GM12874 (cell line): ENCODE measurements at regions not wholly inside any gene's neighbourhood (a gene's known extent, or its start where the extent isn't known, plus 50 kb on each side); places are given as distances from the start of the nearest gene placed in this dataset.

Experiments used
- TF ChIP-seq, protein P1 (sequence below): IDR thresholded peaks from 2 replicates; pipeline ENCODE4 v1.5.1; 2011; ENCODE audit warnings: low read depth, mild to moderate bottlenecking, control low read depth, low read length, moderate library complexity; ENCODE audit not compliant: insufficient read depth

DNA sequence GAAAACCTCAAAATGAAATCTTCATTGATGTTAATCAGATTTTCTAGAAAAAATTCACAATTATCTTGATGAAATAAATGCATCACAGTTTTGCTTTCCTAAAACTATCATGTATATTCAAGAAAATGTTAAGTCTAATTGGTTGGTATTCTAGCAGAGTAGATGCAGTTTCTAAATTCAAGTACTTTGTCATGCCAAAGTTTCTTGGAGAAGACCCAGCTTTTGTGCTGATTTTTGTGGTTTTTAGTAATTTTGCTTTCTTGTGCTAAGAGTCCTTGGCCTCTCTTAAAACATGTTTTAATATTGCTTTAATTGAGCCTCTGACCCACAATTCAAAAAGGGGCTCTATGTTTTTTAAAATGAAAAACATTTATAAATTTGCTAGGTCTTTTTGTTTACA lies 924.8 kb upstream of the PTPRD start:
- TF ChIP-seq, protein P1, sequence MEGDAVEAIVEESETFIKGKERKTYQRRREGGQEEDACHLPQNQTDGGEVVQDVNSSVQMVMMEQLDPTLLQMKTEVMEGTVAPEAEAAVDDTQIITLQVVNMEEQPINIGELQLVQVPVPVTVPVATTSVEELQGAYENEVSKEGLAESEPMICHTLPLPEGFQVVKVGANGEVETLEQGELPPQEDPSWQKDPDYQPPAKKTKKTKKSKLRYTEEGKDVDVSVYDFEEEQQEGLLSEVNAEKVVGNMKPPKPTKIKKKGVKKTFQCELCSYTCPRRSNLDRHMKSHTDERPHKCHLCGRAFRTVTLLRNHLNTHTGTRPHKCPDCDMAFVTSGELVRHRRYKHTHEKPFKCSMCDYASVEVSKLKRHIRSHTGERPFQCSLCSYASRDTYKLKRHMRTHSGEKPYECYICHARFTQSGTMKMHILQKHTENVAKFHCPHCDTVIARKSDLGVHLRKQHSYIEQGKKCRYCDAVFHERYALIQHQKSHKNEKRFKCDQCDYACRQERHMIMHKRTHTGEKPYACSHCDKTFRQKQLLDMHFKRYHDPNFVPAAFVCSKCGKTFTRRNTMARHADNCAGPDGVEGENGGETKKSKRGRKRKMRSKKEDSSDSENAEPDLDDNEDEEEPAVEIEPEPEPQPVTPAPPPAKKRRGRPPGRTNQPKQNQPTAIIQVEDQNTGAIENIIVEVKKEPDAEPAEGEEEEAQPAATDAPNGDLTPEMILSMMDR = no peak

DNA sequence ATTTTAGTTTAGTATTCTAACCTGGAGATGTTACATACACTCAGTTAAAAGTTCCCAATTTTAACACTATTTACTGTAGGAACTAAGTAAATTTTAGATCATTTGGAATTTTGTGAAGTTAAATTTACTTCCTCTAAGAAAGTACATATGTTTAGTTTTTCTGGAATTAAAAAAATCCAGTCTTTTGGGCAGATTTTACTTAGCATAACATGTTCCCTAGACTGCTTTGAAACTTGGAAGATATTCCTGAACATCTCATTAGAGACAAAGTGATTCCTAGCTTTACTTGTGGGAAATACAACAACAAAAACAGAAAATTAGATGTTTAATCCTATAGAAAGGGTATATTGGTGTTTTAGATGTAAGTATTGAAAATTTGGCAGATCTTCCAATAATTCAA lies 930.0 kb upstream of the PTPRD start:
- TF ChIP-seq, protein P1 = no peak

DNA sequence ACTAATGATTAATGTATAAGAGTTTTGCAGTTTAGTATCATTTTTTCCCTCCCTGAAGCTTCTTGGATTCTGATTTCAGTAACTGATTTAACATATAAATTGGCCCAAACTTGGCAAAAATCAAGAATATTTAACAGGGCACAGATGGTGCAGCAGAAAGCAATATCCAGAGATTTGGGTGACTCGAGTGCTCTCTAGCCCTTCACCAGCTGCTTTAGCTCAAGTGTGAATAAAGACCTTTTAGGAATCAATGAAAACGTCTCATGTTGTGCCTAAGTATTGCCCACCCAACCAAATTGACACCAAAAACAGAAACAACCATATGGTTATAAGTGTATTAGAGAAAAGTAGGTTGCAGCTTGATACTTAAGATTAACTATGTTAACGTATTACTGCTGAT lies 933.4 kb upstream of the PTPRD start:
- TF ChIP-seq, protein P1 = no peak

DNA sequence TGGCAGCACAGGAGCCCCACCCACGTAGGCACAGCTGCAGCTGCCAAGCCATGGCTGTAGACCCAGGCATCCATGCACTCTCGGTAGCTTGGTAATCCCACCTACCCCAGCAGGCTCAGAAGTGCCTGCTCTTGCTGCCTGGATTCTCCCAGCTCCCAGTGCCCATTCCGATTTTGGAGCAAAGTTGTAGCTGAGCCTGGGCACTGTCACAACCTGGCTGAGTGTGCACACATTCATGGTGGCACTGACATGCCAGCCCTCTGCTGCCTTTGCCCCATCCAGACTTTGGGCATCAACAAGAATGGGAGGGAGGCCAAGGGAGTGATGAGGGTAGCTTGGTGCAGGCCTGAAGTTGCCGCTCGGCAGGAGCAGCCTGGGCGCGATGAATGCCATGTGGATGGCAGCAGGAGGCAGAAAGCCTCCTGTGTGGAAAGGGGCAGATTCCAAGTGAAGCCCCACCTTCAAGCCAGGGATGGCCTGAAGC lies 936.6 kb upstream of the PTPRD start:
- TF ChIP-seq, protein P1 = no peak

DNA sequence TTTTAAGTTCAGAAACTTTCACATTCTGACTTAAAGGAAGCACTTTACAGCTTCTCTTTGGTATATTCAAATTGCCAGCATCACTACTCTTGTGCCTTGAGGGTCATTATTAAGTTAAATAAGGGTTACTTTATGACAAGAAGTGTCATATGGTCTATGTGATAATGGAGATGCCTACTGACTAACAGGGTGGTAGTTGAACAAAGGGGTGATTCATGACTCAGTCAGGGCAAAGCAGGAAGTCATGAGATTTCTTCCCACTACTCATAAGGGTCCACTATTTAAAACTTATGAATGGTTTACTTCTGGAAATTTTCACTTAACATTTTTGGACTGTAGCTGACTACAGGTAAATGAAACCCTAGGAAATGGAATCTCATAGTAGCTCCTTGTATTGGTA lies 938.3 kb upstream of the PTPRD start:
- TF ChIP-seq, protein P1 = no peak

DNA sequence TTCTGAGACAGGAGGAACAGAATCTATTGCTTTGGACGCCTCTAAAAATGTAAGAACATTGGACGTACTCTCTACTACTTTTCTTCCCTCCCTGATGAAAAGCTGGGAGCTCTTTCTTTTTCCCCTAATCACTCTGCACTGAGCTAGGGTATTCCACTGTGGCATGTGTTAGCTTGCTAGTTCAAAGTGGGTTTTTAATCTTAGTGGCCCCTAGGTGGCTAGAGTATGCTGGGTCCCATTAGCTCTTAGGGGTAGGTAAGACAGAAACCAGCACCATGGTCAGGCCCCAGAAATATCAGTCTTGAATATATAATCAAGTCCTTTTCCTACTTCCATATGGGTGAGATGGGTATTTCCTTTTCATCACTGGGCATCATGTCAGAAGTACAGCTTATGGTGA lies 945.2 kb upstream of the PTPRD start:
- TF ChIP-seq, protein P1 = no peak

DNA sequence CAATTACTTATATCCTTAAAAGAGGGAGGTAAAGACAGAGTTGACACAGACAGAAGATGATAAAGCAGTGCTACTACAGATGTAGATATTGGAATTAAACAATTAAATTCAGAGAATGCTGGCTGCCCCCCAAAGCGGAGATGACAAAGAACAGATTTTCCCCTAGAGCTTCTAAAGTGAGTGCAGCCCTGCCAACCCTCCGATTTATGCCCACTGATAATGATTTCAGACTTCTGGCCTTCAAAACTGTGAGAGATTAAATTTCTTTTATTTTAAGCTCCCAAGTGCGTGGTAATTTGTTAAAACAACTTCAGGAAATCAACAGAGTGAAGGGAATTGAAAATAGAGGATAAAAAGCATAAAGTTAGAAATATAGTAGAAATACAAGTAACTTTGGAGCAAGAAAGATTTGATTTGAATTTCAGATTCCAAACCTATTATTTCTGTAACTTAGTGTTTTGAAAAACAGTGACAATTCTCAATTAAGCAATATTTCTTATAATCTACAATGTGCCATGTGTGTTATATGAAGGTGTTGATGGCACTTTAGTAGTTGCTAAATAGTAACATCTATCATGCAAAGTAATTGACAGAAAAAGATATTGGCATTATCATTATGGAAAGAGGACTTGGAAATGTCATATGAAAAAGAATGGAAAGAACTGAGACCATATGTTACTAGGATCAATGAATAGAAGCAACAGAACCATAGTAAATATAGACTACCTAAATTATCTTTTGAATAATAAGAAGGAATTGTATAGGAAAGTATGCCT lies 946.4 kb upstream of the PTPRD start:
- TF ChIP-seq, protein P1 = no peak
